ENCODE measurements at regions not wholly inside any gene's neighbourhood (a gene's known extent, or its start where the extent isn't known, plus 50 kb on each side); places are given as distances from the start of the nearest gene placed in this dataset.

GRCh38 chr18:37900326-37900725 is 334.7 kb upstream of the CELF4 start:
- H3K36me3 ChIP-seq: no peaks in the 10 kb centered on the region
- no peaks in the 10 kb centered on the region for H3K4me1 ChIP-seq (replicated peaks)
- no peak overlapping the region for H3K27ac ChIP-seq
- no peak overlapping the region for H3K4me3 ChIP-seq
- H3K9me3 ChIP-seq (replicated peaks): 0 out of 2 replicates have a peak, but pooled peaks cover 2% of the 10 kb centered on the region
- no peaks in the 10 kb centered on the region for H3K27me3 ChIP-seq (replicated peaks)
- DNase-seq (ENCODE audit: low read depth in 1 of 2, low spot score in 2 of 2): no peak

GRCh38 chr18:37889963-37890362 is 324.4 kb upstream of the CELF4 start:
- Histone ChIP-seq H3K4me3 (no peak overlapping the region), H3K36me3 (no peaks in the 10 kb centered on the region), H3K9me3 (replicated peaks) (0 out of 2 replicates have a peak, but pooled peaks cover 4% of the 10 kb centered on the region), H3K27me3 (replicated peaks) (no peaks in the 10 kb centered on the region), H3K4me1 (replicated peaks) (no peaks in the 10 kb centered on the region), H3K27ac (no peak overlapping the region)
- DNase-seq (ENCODE audit: low read depth in 1 of 2, low spot score in 2 of 2): no peak

- no peaks in the 10 kb centered on the region for H3K4me1 ChIP-seq (replicated peaks)
- no peak for DNase-seq (ENCODE audit: low read depth in 1 of 2, low spot score in 2 of 2)
- no peaks in the 10 kb centered on the region for H3K9me3 ChIP-seq (replicated peaks)
- H3K4me3 ChIP-seq: no peak overlapping the region
- H3K27ac ChIP-seq: no peak overlapping the region
- H3K36me3 ChIP-seq: no peaks in the 10 kb centered on the region
- H3K27me3 ChIP-seq (replicated peaks): no peaks in the 10 kb centered on the region
These were observed 309.1 kb upstream of the CELF4 start for GRCh38 chr18:37874721-37875120.

- Histone ChIP-seq H3K27ac (no peak overlapping the region), H3K4me1 (replicated peaks) (no peaks in the 10 kb centered on the region), H3K9me3 (replicated peaks) (no peaks in the 10 kb centered on the region), H3K27me3 (replicated peaks) (no peaks in the 10 kb centered on the region), H3K4me3 (no peak overlapping the region), H3K36me3 (no peaks in the 10 kb centered on the region)
- DNase-seq (ENCODE audit: low read depth in 1 of 2, low spot score in 2 of 2): no peak
These were observed 307.8 kb upstream of the CELF4 start for GRCh38 chr18:37873416-37873815.

- H3K9me3 ChIP-seq (replicated peaks): no peaks in the 10 kb centered on the region
- DNase-seq (ENCODE audit: low read depth in 1 of 2, low spot score in 2 of 2): no peak
- no peaks in the 10 kb centered on the region for H3K4me1 ChIP-seq (replicated peaks)
- no peak overlapping the region for H3K4me3 ChIP-seq
- H3K27ac ChIP-seq: no peak overlapping the region
- H3K36me3 ChIP-seq: no peaks in the 10 kb centered on the region
- H3K27me3 ChIP-seq (replicated peaks): no peaks in the 10 kb centered on the region
These were observed 307.0 kb upstream of the CELF4 start for GRCh38 chr18:37872562-37872961.

- Histone ChIP-seq H3K9me3 (replicated peaks) (no peaks in the 10 kb centered on the region), H3K36me3 (no peaks in the 10 kb centered on the region), H3K4me1 (replicated peaks) (no peaks in the 10 kb centered on the region), H3K27me3 (replicated peaks) (no peaks in the 10 kb centered on the region), H3K27ac (no peak overlapping the region), H3K4me3 (no peak overlapping the region)
- no peak for DNase-seq (ENCODE audit: low read depth in 1 of 2, low spot score in 2 of 2)
These were observed 306.0 kb upstream of the CELF4 start for GRCh38 chr18:37871561-37871960.

- Histone ChIP-seq H3K9me3 (replicated peaks) (no peaks in the 10 kb centered on the region; the same call in 1 of the 2 replicates), H3K36me3 (no peaks in the 10 kb centered on the region), H3K27ac (no peak overlapping the region), H3K27me3 (replicated peaks) (no peaks in the 10 kb centered on the region), H3K4me1 (replicated peaks) (no peaks in the 10 kb centered on the region), H3K4me3 (no peak overlapping the region)
- DNase-seq (ENCODE audit: low read depth in 1 of 2, low spot score in 2 of 2): no peak
These were observed 303.5 kb upstream of the CELF4 start for GRCh38 chr18:37869051-37869450.

GRCh38 chr18:37864122-37864521 is 298.5 kb upstream of the CELF4 start:
- no peak for DNase-seq (ENCODE audit: low read depth in 1 of 2, low spot score in 2 of 2)
- no peaks in the 10 kb centered on the region for H3K4me1 ChIP-seq (replicated peaks)
- no peaks in the 10 kb centered on the region; the same call in none of the 2 replicates for H3K9me3 ChIP-seq (replicated peaks)
- H3K4me3 ChIP-seq: no peak overlapping the region
- H3K27ac ChIP-seq: no peak overlapping the region
- no peaks in the 10 kb centered on the region for H3K27me3 ChIP-seq (replicated peaks)
- no peaks in the 10 kb centered on the region for H3K36me3 ChIP-seq

GRCh38 chr18:37861981-37862380 is 296.4 kb upstream of the CELF4 start:
- H3K36me3 ChIP-seq: no peaks in the 10 kb centered on the region
- H3K4me1 ChIP-seq (replicated peaks): no peaks in the 10 kb centered on the region
- H3K9me3 ChIP-seq (replicated peaks): no peaks in the 10 kb centered on the region; the same call in none of the 2 replicates
- no peak for DNase-seq (ENCODE audit: low read depth in 1 of 2, low spot score in 2 of 2)
- no peaks in the 10 kb centered on the region for H3K27me3 ChIP-seq (replicated peaks)
- H3K4me3 ChIP-seq: no peak overlapping the region
- no peak overlapping the region for H3K27ac ChIP-seq

- DNase-seq (ENCODE audit: low read depth in 1 of 2, low spot score in 2 of 2): no peak
- Histone ChIP-seq H3K27me3 (replicated peaks) (no peaks in the 10 kb centered on the region), H3K4me3 (no peak overlapping the region), H3K27ac (no peak overlapping the region), H3K36me3 (no peaks in the 10 kb centered on the region), H3K4me1 (replicated peaks) (no peaks in the 10 kb centered on the region), H3K9me3 (replicated peaks) (no peaks in the 10 kb centered on the region)
These were observed 288.8 kb upstream of the CELF4 start for GRCh38 chr18:37854396-37854795.

GRCh38 chr18:37853706-37854105 is 288.1 kb upstream of the CELF4 start:
- H3K4me3 ChIP-seq: no peak overlapping the region
- DNase-seq (ENCODE audit: low read depth in 1 of 2, low spot score in 2 of 2): no peak
- H3K27me3 ChIP-seq (replicated peaks): no peaks in the 10 kb centered on the region
- H3K9me3 ChIP-seq (replicated peaks): no peaks in the 10 kb centered on the region
- no peaks in the 10 kb centered on the region for H3K36me3 ChIP-seq
- H3K4me1 ChIP-seq (replicated peaks): no peaks in the 10 kb centered on the region
- H3K27ac ChIP-seq: no peak overlapping the region

GRCh38 chr18:37852464-37852863 is 286.9 kb upstream of the CELF4 start:
- Histone ChIP-seq H3K4me1 (replicated peaks) (no peaks in the 10 kb centered on the region), H3K27me3 (replicated peaks) (no peaks in the 10 kb centered on the region), H3K27ac (no peak overlapping the region), H3K9me3 (replicated peaks) (no peaks in the 10 kb centered on the region), H3K36me3 (no peaks in the 10 kb centered on the region), H3K4me3 (no peak overlapping the region)
- DNase-seq (ENCODE audit: low read depth in 1 of 2, low spot score in 2 of 2): no peak

GRCh38 chr18:37847544-37847943 is 281.9 kb upstream of the CELF4 start:
- H3K9me3 ChIP-seq (replicated peaks): no peaks in the 10 kb centered on the region
- no peak for DNase-seq (ENCODE audit: low read depth in 1 of 2, low spot score in 2 of 2)
- no peaks in the 10 kb centered on the region for H3K4me1 ChIP-seq (replicated peaks)
- H3K27me3 ChIP-seq (replicated peaks): no peaks in the 10 kb centered on the region
- H3K4me3 ChIP-seq: no peak overlapping the region
- H3K27ac ChIP-seq: no peak overlapping the region
- H3K36me3 ChIP-seq: no peaks in the 10 kb centered on the region

GRCh38 chr18:37846996-37847395 is 281.4 kb upstream of the CELF4 start:
- no peak overlapping the region for H3K27ac ChIP-seq

GRCh38 chr18:37845498-37845897 is 279.9 kb upstream of the CELF4 start:
- Histone ChIP-seq H3K4me1 (replicated peaks) (no peaks in the 10 kb centered on the region), H3K9me3 (replicated peaks) (no peaks in the 10 kb centered on the region), H3K27me3 (replicated peaks) (no peaks in the 10 kb centered on the region), H3K27ac (no peak overlapping the region), H3K4me3 (no peak overlapping the region), H3K36me3 (no peaks in the 10 kb centered on the region)
- no peak for DNase-seq (ENCODE audit: low read depth in 1 of 2, low spot score in 2 of 2)

More at GRCh38 chr18:37846996-37847395, 281.4 kb upstream of the CELF4 start:
- Histone ChIP-seq H3K4me3 (no peak overlapping the region), H3K9me3 (replicated peaks) (no peaks in the 10 kb centered on the region), H3K27me3 (replicated peaks) (no peaks in the 10 kb centered on the region), H3K36me3 (no peaks in the 10 kb centered on the region), H3K4me1 (replicated peaks) (no peaks in the 10 kb centered on the region)
- no peak for DNase-seq (ENCODE audit: low read depth in 1 of 2, low spot score in 2 of 2)
